ENCODE measurements at regions not wholly inside any gene's neighbourhood (a gene's known extent, or its start where the extent isn't known, plus 50 kb on each side); places are given as distances from the start of the nearest gene placed in this dataset.
"Not testable (repeated sequence)": the region's sequence is repeated elsewhere in the genome, so short reads cannot be mapped to it uniquely, and the experiment has no call there.

- no peak for TF ChIP-seq CTCF (IDR thresholded peaks at IDR 0.05; ENCODE audit: borderline replicate concordance, control extremely low read depth, extremely low read depth, insufficient read depth, missing control alignments)
- in situ Hi-C loops (cut with MboI; ENCODE audit: low sequenced_read_pairs, unreplicated experiment): no loop called here
- no peak for DNase-seq (ENCODE audit: low spot score)
Measured at GRCh38 chr11:110856340-110856739, 144.1 kb upstream of the ARHGAP20 start.

- in situ Hi-C loops (cut with MboI; ENCODE audit: low sequenced_read_pairs, unreplicated experiment): no loop called here
- DNase-seq (ENCODE audit: low spot score): no peak
Measured at GRCh38 chr11:110855191-110855590, 143.0 kb upstream of the ARHGAP20 start.

GRCh38 chr11:110852921-110853490 lies 140.8 kb upstream of the ARHGAP20 start:
- TF ChIP-seq CTCF (IDR thresholded peaks at IDR 0.05; ENCODE audit: borderline replicate concordance, control extremely low read depth, extremely low read depth, insufficient read depth, missing control alignments): no peak
- DNase-seq (ENCODE audit: low spot score): no peak
- in situ Hi-C loops (cut with MboI; ENCODE audit: low sequenced_read_pairs, unreplicated experiment): no loop called here

More at GRCh38 chr11:110855191-110855590, 143.0 kb upstream of the ARHGAP20 start:
- TF ChIP-seq CTCF (IDR thresholded peaks at IDR 0.05; ENCODE audit: borderline replicate concordance, control extremely low read depth, extremely low read depth, insufficient read depth, missing control alignments): no peak

- no peak for DNase-seq (ENCODE audit: low spot score)
- TF ChIP-seq CTCF (IDR thresholded peaks at IDR 0.05; ENCODE audit: borderline replicate concordance, control extremely low read depth, extremely low read depth, insufficient read depth, missing control alignments): no peak
- in situ Hi-C loops (cut with MboI; ENCODE audit: low sequenced_read_pairs, unreplicated experiment): no loop called here
Measured at GRCh38 chr11:110850846-110851245, 138.6 kb upstream of the ARHGAP20 start.

GRCh38 chr11:110843053-110843452 lies 130.8 kb upstream of the ARHGAP20 start:
- DNase-seq (ENCODE audit: low spot score); in situ Hi-C loops (cut with MboI; ENCODE audit: low sequenced_read_pairs, unreplicated experiment): not testable (repeated sequence)

GRCh38 chr11:110838808-110839207 lies 126.6 kb upstream of the ARHGAP20 start:
- in situ Hi-C loops (cut with MboI; ENCODE audit: low sequenced_read_pairs, unreplicated experiment): no loop called here
- DNase-seq (ENCODE audit: low spot score): no peak
- TF ChIP-seq CTCF (IDR thresholded peaks at IDR 0.05; ENCODE audit: borderline replicate concordance, control extremely low read depth, extremely low read depth, insufficient read depth, missing control alignments): no peak

GRCh38 chr11:110837603-110838002 lies 125.4 kb upstream of the ARHGAP20 start:
- no peak for TF ChIP-seq CTCF (IDR thresholded peaks at IDR 0.05; ENCODE audit: borderline replicate concordance, control extremely low read depth, extremely low read depth, insufficient read depth, missing control alignments)
- in situ Hi-C loops (cut with MboI; ENCODE audit: low sequenced_read_pairs, unreplicated experiment): no loop called here
- no peak for DNase-seq (ENCODE audit: low spot score)
